NCI-H1694 (cell line): ENCODE measurements at regions not wholly inside any gene's neighbourhood (a gene's known extent, or its start where the extent isn't known, plus 50 kb on each side); places are given as distances from the start of the nearest gene placed in this dataset.

ENCODE experiments used
- DNase-seq: peaks from one replicate; lab custom pipeline; 2025; lab: John Stamatoyannopoulos, UW

DNA sequence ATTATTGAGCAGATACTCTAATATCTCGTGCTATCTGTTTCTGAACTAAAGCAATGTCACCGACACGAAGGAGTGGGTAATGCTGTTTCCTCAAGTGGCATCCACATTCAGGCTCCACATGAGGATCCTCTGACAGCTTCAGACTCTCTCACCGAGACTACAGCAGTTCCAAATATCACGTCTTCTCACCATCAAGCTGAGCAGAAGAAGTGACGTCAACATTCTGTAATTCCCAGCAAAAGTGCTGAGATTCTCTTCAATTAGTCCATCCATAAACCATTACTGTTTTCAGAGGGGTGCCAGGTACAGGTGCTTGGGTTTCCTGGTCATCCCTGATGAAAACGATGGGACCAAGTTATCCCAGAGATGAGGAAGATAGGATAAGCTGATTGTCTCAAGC, 110.0 kb upstream of the DACH1 start:
- DNase-seq: no peak

DNA sequence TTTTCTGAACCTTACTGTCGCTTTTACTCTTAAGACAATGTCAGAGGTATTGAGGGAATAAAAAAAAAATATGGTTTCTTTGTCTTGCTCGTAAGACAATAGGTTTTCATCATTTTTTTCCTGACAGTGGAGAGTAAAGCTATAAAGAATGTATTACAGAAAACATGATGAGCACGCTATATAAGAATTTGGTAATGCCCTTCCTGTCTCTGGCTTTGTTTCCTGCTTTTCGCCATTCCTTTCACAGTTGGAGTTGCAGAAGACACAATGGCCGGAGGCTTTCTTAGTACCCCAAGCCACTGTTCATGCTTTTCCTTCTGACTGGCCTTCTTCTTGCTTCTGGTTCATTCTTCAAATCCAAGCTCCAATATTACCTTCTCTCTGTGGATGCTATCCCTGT, 101.0 kb upstream of the DACH1 start:
- DNase-seq: no peak

DNA sequence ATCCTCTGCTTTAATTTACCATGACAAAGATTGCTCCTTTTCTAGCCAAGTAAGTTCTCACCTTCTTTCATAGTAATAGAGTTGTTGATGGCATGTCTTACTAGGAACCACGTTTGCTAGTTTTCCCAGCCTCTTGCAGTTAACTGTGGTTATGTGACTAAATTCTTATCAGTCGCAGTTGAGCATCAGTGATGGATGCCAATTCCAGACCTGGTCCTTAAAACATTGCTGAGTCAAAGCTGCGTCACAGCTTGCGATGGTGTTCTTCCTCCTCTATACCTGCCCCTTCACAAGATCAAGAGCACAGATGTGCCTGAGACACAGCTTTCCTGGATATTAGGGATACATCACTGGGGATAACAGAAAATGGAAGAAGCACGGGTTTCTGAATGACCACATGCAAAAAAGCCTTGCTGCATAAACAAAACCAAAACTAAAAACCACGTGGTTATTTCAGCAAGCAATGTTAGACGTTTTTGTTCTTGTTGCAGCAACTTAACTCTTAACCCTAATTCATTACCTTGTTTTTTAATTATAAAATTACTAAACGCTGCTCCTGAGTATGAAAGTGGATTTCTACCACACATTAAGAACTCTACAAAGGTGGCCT, 97.6 kb upstream of the DACH1 start:
- DNase-seq: no peak

DNA sequence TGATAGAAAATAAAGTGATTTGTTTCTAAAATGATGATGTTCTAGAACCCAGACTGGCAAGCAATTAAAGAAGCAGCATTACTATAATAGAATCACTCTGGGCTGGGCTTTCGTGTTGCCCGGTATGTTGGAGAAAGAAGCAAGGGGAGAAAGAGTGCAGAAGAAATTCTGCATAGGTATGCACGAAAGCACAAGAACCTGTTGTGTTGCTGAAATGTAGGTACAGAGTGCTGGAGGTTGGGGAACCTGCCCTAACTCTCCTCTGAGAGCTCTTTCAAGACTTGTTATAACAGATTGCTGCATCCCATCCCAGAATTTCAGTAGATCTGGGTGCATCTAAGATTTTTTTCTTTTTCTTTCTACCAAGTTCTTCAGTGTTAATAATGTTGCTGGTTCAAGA, 95.7 kb upstream of the DACH1 start:
- no peak for DNase-seq

DNA sequence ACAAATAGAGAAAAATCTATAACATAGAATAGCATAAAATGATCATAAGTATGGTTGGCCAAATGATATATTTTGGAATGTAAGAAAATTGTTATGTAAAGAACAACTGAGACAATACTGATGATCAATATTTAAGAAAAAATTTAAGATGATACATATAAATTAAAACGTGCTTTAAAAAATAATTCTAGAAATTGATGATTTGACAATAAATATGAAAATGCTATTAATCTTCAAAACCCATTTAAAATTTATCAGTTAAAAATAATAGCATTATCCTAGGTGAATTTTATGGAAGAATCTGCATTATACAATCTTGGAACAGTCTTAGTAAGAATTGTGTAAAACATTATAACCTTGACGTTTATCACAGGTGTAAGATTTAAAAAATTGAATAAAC, 95.1 kb upstream of the DACH1 start:
- DNase-seq: no peak

DNA sequence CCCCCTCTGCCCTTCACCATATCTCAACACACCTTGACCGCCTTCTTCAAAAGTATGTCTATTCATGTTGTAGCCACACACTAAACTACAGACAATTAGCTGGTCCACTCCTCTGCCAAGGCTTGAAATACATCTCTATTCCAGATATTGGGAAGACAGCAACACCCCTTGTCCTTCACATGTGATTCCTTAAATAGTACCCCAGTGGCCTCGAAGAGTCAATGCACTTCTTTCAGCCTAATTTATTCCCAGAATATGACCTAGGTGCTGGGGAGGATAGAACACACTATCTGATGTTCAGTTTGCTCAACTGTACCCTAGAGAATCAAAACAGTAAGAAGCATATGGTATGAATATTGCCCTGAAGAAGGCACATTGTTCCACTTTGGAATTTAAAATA, 82.4 kb upstream of the DACH1 start:
- DNase-seq: no peak

DNA sequence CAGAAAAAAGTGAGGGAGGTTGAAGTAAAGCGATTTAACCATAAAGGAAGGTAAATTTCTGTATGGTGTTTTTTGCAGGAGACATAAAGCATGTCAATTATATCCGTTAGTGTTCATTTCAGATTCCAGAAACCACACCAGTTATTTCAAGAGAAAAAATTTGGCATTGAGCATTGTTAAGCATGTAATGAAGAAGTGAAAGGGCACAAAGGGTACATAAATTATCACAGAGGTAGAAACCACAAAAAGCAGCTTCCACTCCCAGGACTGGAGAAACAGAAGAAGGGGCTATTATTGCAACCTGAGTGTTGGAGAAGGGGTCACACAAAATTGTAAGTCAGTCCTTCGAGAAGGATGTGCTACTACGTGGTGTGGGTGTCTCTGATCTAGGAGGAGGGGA, 72.2 kb upstream of the DACH1 start:
- no peak for DNase-seq

DNA sequence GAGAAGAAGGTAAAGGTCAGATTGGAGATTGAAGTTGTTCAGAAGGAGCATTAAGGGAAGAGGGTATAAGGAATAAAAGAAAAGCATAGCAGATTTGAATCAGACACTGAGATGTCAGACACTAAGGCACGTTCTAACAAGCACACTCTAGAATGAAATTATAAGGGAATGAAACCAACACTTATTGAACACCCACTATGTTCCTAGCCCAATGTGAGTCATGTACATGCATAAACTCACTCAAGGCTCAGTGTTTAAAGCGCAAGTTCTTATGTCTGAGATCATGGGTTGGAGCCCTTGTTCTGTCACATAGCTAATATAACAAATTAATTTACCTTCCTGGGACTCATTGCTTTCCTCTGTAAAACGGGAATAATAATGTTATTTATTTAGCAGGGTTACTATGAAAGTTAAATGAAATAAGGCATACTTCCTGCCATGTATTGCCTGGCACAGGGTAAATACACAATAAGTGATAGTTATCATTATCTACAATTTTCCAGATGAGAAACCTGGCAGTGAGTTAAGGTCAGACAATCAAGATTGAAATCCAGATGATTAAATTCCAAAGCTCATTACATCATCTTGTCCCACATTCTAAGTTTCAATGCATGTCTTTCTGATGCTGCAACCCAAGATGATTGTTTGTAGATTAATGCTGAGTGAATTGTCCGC, 68.3 kb upstream of the DACH1 start:
- DNase-seq: no peak

DNA sequence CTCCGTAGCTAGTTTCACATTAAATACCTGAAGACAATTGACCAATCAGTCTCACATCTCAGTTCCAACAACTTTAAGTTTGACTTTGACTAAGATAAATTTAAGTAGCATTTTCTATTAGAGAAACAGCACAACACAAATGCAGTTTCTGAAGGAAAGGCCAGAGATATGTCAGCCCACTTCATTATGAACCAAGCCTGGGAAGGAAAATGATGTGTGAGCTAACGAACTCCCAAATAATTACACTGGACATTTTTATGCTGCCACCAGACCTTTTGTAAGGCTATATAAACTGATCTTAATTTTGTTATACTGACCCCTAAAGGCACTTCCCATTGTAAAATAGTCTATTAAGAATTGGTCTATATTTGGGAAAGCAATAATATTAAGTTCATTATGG, 57.9 kb upstream of the DACH1 start:
- no peak for DNase-seq

DNA sequence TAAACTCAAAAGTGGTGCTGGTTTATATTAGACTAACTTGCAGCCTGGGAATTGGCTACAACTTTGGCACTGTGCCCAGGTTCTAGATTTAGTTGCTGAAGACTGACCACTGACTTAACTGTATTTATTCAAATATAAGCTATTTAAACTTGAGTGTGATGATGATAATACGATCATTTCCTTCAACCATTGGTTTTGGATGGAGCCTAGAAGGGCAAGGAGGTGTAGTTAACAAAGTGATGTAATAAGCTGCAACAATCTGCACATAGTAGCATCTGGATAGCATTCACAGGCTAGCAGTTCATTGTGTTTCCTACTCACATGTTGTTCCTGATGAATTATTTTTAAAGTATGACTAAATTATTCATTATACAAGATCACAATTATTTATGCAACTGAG, 55.2 kb upstream of the DACH1 start:
- DNase-seq: no peak
